ENCODE measurements at regions not wholly inside any gene's neighbourhood (a gene's known extent, or its start where the extent isn't known, plus 50 kb on each side); places are given as distances from the start of the nearest gene placed in this dataset.

DNA sequence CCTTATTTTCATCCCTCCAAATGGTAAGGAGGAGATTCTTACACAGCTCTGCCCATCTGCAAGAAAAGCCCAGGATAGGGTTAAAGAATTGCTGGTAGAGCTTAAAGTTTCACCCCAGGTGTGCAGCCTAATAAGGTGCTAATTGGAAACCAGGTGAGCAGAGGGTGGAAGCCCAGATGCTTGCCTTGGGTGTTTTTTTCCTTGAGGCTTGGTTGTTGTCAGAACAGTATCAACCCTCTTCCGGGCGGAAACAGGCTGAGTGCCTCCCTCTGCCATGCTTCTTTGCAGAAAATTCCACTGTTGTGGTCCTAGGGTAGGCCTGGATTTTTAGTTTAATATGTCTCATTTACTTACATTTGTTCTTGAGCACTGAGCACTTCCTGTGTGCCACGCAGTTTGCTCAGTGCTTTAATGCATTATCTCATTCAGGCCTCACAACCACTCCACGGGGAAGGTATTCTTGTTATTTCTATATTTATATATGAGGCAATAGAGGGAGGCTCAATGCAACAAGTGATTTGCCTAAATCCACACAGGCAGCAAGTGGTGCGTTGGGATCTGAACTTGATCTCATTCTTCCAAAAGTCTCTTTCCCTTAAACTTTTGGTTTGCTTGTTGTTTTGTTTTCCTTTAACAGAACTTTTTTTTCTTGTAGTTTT is 115.0 kb upstream of the LRIG1 start:
- Histone ChIP-seq H3K27ac (no peak overlapping the region), H3K9me3 (ENCODE audit: low read depth, low read length) (no peaks in the 10 kb centered on the region), H3K9ac (ENCODE audit: insufficient read length) (no peak overlapping the region), H3K4me3 (no peak overlapping the region), H3K36me3 (ENCODE audit: insufficient read depth, low read length) (no peaks in the 10 kb centered on the region)
- DNase-seq (ENCODE audit: low read depth, low spot score) = no peak
- TF ChIP-seq EZH2 (IDR thresholded peaks at IDR 0.05) (no peak), POLR2AphosphoS5 (IDR thresholded peaks at IDR 0.05; ENCODE audit: borderline replicate concordance, low read depth, low read length) (no peak), FOXP2 (optimal IDR thresholded peaks at IDR 0.05; ENCODE audit: control extremely low read depth, extremely low read length, insufficient read depth) (no peak)

DNA sequence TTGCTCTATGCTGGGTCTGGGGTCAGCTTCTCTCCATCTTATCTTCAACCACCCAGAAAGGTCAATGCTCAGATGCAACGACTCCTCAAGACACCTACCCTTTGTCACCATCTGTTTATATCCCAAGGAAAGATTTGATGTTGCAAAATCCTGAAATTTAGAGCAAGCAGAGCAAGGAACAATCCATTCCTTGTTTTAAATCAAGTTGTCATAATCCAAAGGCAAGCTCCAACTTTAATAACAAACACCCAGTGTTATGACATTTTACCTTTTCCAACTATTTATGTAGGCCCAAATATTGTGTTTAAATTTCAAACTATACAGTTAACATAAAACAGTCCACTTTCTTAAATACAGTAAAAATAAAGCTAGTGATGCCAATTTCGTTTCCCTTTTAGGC is 116.5 kb upstream of the LRIG1 start:
- H3K9ac ChIP-seq (ENCODE audit: insufficient read length) = no peak overlapping the region

DNA sequence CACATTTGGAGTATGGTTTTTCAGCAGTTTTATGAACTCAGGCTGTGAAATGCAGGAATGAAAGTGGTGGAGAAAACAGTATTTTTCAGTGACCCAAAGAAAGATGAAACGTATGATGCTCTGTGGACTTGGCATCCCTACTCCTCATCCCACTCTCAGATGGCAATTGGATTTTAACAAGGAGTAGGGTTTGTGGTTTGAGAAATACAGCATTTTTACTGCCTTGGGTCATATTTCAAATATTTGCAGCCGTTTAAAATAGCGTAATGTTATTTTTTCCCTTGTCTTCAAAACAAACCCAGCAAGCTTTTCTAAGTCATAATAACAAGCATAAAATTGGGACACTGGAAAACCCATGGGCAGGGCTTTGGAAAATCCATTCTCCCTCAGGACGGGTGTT is 117.2 kb upstream of the LRIG1 start:
- DNase-seq (ENCODE audit: low read depth, low spot score) = no peak
- H3K27ac ChIP-seq = no peak overlapping the region

More for the DNA sequence above, 116.5 kb upstream of the LRIG1 start:
- no peak for TF ChIP-seq FOXP2 (optimal IDR thresholded peaks at IDR 0.05; ENCODE audit: control extremely low read depth, extremely low read length, insufficient read depth)
- no peak for TF ChIP-seq POLR2AphosphoS5 (IDR thresholded peaks at IDR 0.05; ENCODE audit: borderline replicate concordance, low read depth, low read length)
- no peak for TF ChIP-seq EZH2 (IDR thresholded peaks at IDR 0.05)
- H3K4me3 ChIP-seq = no peak overlapping the region
- no peaks in the 10 kb centered on the region for H3K9me3 ChIP-seq (ENCODE audit: low read depth, low read length)
- H3K27ac ChIP-seq = no peak overlapping the region
- no peak for DNase-seq (ENCODE audit: low read depth, low spot score)
- no peaks in the 10 kb centered on the region for H3K36me3 ChIP-seq (ENCODE audit: insufficient read depth, low read length)

DNA sequence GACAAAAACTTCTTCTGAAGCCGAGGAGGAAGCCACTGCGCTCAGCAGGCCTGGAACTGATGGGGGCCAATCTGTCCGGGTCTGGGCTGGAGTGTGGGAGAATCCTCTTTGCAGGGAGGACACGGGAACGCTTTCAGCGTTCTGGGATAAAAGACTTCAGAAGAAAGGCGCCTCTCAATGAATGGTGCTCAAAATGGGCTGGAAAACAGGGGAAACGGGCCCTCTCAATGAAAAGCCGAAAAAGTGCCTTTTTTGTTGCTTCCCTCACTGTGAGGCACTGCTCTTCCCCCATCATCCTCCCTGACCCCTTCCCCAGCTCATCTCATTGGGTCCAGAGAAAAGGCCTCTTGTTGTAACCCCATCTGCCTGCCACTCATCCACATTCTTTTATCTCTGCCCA is 119.5 kb upstream of the LRIG1 start:
- TF ChIP-seq POLR2AphosphoS5 (IDR thresholded peaks at IDR 0.05; ENCODE audit: borderline replicate concordance, low read depth, low read length) = no peak
- TF ChIP-seq EZH2 (IDR thresholded peaks at IDR 0.05) = no peak
- TF ChIP-seq FOXP2 (optimal IDR thresholded peaks at IDR 0.05; ENCODE audit: control extremely low read depth, extremely low read length, insufficient read depth) = no peak
- H3K36me3 ChIP-seq (ENCODE audit: insufficient read depth, low read length) = no peaks in the 10 kb centered on the region
- no peak overlapping the region for H3K4me3 ChIP-seq
- H3K9ac ChIP-seq (ENCODE audit: insufficient read length) = no peak overlapping the region
- no peak for DNase-seq (ENCODE audit: low read depth, low spot score)
- H3K9me3 ChIP-seq (ENCODE audit: low read depth, low read length) = no peaks in the 10 kb centered on the region
- no peak overlapping the region for H3K27ac ChIP-seq

More for the DNA sequence above, 117.2 kb upstream of the LRIG1 start:
- Histone ChIP-seq H3K9me3 (ENCODE audit: low read depth, low read length) (no peaks in the 10 kb centered on the region), H3K9ac (ENCODE audit: insufficient read length) (no peak overlapping the region), H3K36me3 (ENCODE audit: insufficient read depth, low read length) (no peaks in the 10 kb centered on the region), H3K4me3 (no peak overlapping the region)
- TF ChIP-seq EZH2 (IDR thresholded peaks at IDR 0.05) (no peak), FOXP2 (optimal IDR thresholded peaks at IDR 0.05; ENCODE audit: control extremely low read depth, extremely low read length, insufficient read depth) (no peak), POLR2AphosphoS5 (IDR thresholded peaks at IDR 0.05; ENCODE audit: borderline replicate concordance, low read depth, low read length) (no peak)

DNA sequence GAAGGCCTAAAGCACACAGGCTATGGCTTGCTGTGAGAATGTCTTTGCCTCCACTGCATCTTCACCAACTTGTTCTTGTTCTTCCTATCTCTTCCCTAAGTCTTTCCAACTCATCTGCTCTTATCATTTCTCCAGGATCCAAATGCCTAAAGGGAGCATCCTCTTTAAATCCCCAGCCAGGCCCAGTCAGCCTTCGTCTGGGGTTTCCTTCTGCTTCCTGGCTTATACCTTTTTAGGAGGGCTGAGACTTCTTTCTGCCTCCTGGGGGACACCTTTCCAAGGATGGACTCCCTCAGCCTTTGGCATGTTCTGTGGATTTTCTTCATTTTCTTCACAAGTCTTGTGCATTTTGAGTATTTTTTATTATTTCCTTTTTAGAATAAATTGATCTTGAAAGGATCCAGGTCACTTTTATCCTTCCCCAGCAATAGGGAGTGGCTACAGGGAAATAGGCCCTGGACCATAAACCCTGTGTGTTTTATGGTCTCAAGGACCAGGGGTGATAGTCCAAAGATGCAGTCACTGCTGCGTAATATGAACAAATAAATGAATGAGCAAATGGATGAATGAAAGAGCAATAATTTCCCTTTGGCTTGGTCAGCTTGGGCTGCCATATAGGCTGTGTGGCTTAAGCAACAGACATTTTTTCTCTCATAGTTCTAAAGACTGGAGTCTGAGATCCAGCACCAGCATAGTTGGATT is 122.1 kb upstream of the LRIG1 start:
- Histone ChIP-seq H3K4me3 (no peak overlapping the region), H3K9ac (ENCODE audit: insufficient read length) (no peak overlapping the region), H3K27ac (no peak overlapping the region), H3K9me3 (ENCODE audit: low read depth, low read length) (no peaks in the 10 kb centered on the region), H3K36me3 (ENCODE audit: insufficient read depth, low read length) (no peaks in the 10 kb centered on the region)
- TF ChIP-seq EZH2 (IDR thresholded peaks at IDR 0.05) (no peak), FOXP2 (optimal IDR thresholded peaks at IDR 0.05; ENCODE audit: control extremely low read depth, extremely low read length, insufficient read depth) (no peak), POLR2AphosphoS5 (IDR thresholded peaks at IDR 0.05; ENCODE audit: borderline replicate concordance, low read depth, low read length) (no peak)
- no peak for DNase-seq (ENCODE audit: low read depth, low spot score)

DNA sequence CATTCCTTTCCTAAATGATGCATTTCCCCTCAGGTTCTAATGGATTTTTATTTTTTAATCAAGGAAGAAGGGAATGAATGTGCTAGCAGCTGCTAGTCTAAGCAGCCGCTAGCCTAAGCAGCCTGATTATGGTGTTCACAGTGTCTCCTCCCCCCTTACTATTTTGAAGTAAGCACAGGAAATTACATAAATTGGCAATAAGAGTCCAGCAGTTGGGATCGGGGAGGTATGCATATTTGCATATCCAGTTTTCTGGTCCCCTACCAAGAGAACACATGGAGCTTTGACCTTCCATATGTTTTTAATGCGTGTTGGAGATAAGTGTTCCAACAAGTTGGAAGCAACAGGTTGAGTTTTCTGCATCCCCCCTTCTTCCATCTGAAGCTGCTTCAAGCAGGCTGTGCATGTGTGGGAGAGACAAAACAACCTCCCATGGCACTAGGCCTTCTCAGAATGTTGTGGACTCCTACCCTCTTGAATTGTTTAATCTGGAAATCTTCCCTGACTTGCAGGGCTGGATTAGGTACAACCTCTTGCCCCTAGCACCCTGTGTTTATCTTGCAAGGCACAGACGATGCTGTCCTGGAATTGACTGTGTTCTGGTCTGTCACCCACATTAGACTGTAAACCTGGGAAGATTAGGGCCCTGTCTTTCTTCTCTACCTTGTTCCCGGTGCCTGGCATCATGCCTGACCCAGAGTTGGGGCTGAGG is 124.8 kb upstream of the LRIG1 start:
- H3K4me3 ChIP-seq = no peak overlapping the region
- TF ChIP-seq FOXP2 (optimal IDR thresholded peaks at IDR 0.05; ENCODE audit: control extremely low read depth, extremely low read length, insufficient read depth) = no peak
- H3K27ac ChIP-seq = no peak overlapping the region
- no peak for DNase-seq (ENCODE audit: low read depth, low spot score)
- H3K9me3 ChIP-seq (ENCODE audit: low read depth, low read length) = no peaks in the 10 kb centered on the region
- no peaks in the 10 kb centered on the region for H3K36me3 ChIP-seq (ENCODE audit: insufficient read depth, low read length)
- no peak overlapping the region for H3K9ac ChIP-seq (ENCODE audit: insufficient read length)

DNA sequence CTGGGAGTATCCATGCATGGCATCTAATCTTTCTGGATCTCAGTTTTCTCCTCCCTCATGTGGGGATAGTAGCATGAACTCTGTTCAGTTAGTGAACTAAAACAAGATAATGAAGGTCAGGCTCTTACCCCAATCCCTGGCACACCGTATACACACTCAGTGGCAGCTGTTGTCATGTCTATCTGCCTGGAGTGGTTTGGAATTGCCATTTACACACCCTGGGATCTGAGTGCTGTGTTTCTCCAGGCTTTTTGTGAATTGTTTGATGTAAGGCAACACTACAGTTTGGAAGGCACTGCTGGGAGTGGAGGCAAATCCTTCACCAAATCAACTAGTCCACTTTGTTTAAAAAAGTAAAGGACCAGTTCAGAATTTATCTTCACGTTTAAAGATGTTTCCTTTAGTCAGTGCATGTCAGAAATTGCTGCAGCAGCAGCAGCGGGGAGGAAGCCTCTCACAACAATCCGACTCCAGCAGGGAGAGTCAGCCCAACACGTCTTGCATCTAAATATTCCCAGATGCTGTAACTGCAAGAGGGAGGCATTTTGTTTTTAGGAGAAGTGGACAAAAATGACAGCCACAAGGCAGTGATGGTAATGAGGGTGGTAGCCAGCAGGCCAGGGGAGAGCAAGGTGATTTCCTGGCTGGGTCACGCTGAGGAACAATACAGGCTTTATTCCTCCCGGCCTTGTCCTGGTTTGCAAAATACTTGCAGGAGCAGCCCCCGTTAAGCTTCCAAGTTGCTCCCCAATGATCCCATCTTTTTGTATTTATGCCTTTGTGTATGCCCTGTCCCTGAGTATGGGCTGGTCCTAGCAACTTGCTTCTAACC is 128.5 kb upstream of the LRIG1 start:
- no peak overlapping the region for H3K9ac ChIP-seq (ENCODE audit: insufficient read length)
- TF ChIP-seq EZH2 (IDR thresholded peaks at IDR 0.05) = no peak
- no peak for TF ChIP-seq FOXP2 (optimal IDR thresholded peaks at IDR 0.05; ENCODE audit: control extremely low read depth, extremely low read length, insufficient read depth)
- no peak for TF ChIP-seq POLR2AphosphoS5 (IDR thresholded peaks at IDR 0.05; ENCODE audit: borderline replicate concordance, low read depth, low read length)
- H3K4me3 ChIP-seq = no peak overlapping the region
- H3K27ac ChIP-seq = no peak overlapping the region
- no peaks in the 10 kb centered on the region for H3K9me3 ChIP-seq (ENCODE audit: low read depth, low read length)
- DNase-seq (ENCODE audit: low read depth, low spot score) = no peak
- no peaks in the 10 kb centered on the region for H3K36me3 ChIP-seq (ENCODE audit: insufficient read depth, low read length)

DNA sequence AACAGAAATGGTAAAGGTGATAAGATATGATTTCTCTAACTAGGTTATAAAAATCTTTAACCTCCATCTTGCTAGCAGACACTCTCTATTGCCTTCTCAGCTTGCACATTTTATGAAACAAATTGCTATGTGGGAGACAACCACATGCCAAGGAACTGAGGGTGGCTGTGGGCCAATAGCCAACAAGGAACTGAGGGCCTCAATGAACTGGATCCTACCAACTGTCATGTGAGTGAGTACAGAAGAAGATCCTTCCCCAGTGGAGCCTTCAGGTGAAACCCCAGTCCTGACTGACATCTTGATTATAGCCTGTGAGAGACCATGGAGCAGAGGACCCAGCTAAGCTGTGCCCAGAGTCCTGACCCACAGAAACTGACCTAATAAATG is 129.2 kb upstream of the LRIG1 start:
- Histone ChIP-seq H3K9me3 (ENCODE audit: low read depth, low read length) (no peaks in the 10 kb centered on the region), H3K4me3 (no peak overlapping the region), H3K9ac (ENCODE audit: insufficient read length) (no peak overlapping the region), H3K36me3 (ENCODE audit: insufficient read depth, low read length) (no peaks in the 10 kb centered on the region), H3K27ac (no peak overlapping the region)
- TF ChIP-seq EZH2 (IDR thresholded peaks at IDR 0.05) = no peak
- no peak for DNase-seq (ENCODE audit: low read depth, low spot score)

Measured in SK-N-MC (cell line).